Head of caudate nucleus (tissue), 42 donors: ENCODE measurements at regions not wholly inside any gene's neighbourhood (a gene's known extent, or its start where the extent isn't known, plus 50 kb on each side); places are given as distances from the start of the nearest gene placed in this dataset.

Experiments used
- DNase-seq, 42 donors: peaks; one replicate each; pipeline versions ENCODE4 v3.0.0 to v3.0.0-alpha.2; 2020 to 2021; ENCODE audit warnings: mixed read lengths in 7 of 42
- intact Hi-C: fragments of 100-400 bp; cut with DNase I; formaldehyde crosslinking; loops from one replicate; pipeline ENCODE4 v1.15.0; 2022

DNA sequence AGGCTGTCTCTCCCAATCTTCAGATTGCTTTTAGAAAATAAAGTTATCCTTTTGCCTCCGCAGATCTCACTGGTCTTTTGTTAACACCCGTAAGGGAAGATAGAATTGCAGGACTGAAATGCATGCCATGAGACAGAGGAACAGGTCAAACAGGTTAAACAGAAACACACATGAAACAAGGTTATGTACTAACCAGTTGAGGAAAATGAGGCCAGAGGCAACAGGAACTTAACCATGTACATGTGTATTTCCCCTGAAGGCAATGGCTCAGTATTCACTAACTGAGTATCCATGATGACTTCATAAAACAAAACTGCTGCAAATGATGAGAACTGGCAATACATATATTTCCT is 169.1 kb upstream of the NSMCE3 start:
- no peak for DNase-seq
- intact Hi-C loops: no loop called here

GRCh38 chr15:29437888-29438702 is 168.5 kb upstream of the NSMCE3 start:
- intact Hi-C loops: no loop called here
- DNase-seq: peak in 1 of 42 donors; percentile 26

DNA sequence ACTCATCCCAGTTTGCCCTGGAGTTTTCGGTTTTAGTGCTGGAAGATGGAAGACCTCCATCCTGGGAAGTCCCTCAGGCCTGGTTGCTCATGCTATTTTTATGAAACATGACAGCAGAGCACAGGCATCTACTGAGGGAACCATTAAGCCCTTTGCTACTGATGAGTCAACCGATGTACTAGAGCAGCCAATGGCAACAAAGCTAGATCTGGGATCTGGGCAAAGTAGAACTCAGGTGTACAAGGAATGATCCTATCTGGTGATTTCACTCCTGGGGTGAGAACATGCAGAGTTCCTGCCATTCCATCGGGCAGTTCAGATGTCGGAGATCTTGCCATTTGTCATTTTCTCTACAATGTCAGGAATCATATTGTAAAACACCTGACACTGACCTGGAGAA is 166.2 kb upstream of the NSMCE3 start:
- DNase-seq: peak in 1 of 42 donors; percentile 22
- intact Hi-C loops: no loop called here

DNA sequence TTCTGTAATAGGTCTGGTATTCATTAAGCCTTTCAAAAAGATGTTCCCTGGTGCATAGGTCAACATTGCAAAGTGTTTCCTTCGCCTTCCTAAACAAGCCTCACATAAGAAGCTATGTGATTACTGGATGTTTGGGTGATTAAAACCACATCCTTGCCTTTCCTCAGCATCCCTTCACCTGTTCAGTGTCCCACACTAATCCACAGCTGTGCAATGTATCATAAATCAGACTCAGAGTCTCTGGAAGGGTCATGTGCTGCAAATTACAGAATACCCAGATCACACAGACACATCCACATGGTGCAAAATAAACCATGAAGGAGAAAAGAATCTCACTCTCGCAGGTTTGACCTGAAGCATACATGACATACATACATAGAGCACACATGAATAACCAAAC is 164.7 kb upstream of the NSMCE3 start:
- intact Hi-C loops: no loop called here
- DNase-seq: no peak

GRCh38 chr15:29433507-29434248 is 164.1 kb upstream of the NSMCE3 start:
- intact Hi-C loops: no loop called here
- peak in 1 of 42 donors; percentile 25 for DNase-seq

- intact Hi-C loops: no loop called here
- peak in 2 of 42 donors; percentile 22 to 28 for DNase-seq
These were observed 163.4 kb upstream of the NSMCE3 start for GRCh38 chr15:29433050-29433318.

DNA sequence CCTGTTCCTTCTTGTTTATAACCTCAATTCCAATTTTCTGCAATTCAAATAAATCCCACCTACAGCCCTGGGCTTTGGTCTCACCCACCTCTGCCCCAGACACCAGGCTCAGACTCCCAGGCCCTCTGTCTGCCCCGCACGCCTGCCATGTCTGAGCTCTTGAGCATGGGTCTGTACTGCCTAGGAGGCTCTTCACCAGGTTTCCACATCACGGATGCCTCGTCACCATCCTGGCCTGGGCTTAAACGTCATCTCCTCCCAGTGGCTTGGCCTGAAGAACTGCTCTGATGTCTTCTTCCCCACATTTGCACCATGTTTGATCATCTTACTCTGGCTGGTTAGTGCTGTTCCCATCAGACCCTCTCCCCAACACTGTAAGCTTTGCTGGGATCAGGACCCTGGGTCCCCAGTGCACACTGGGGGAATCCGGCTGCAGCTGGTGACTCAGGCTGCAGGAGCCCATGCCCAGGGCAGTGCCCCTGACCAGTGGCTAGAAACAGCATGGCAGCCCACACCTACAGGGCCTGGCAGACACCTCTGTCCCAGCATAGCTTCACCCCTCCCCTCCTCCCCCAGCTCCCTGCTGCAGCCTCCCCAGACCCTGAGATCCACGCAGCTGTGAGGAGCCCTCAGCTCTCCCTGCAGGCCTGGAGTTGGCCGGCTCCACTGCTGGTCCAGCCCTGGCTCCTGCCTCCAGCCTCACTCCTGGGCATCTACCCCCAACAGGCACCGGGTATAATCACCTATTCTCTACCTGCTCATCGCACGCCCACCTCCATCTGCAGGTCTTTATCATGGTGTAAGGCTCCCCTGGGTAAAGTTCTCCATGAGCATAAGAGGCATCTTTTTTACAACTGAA is 162.8 kb upstream of the NSMCE3 start:
- DNase-seq: peak in 2 of 42 donors; percentile 14 to 27
- intact Hi-C loops: no loop called here

DNA sequence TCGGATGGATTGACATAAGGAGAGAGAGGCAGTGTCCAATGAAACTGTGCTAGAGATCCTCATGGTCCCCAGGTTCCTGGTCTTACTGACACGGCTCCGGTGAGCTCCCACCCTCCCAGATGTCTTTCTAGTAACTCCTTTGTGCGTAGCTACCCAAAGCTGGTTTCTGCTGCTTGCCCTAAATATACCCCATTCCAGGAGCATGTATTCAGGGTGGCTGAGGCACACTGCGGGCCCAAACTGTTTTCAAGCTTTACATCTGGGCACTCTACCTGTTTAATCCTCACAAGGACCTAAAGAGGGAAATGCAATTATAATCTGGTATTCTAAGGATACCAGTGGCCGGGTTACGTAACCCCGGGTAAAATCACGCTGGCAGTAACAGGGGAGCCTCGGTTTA is 161.2 kb upstream of the NSMCE3 start:
- intact Hi-C loops: no loop called here
- no peak for DNase-seq

- intact Hi-C loops: no loop called here
- DNase-seq: no peak
These were observed 160.5 kb upstream of the NSMCE3 start for GRCh38 chr15:29430124-29430523.

- intact Hi-C loops: no loop called here
- DNase-seq: no peak
These were observed 160.0 kb upstream of the NSMCE3 start for GRCh38 chr15:29429584-29429983.

DNA sequence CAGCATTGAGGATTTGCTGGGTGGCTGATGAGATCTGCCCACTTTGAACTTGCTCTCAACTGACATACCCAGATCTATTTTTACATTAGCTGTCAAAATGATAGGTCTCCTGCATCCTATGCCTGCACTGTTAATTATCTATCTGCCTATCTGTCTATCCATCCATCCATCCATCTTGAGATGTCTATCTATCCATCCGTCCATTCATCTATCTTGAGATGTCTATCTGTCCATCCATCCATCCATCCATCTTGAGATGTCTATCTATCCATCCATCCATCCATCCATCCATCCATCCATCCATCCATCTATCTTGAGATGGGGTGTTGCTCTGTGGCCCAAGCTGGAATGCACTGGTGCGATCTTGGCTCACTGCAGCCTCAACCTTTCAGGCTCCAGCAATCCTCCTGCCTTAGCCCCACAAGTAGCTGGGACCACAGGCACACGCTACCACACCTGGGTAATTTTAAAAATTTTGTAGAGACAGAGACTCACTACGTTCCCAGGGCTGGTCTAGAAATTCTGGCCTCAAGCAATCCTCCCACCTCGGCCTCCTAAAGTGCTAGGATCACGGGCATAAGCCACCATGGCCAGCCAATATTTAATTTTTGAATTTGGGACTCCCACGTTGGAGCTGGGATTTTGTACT is 159.4 kb upstream of the NSMCE3 start:
- intact Hi-C loops: no loop called here

GRCh38 chr15:29425864-29426263 is 156.2 kb upstream of the NSMCE3 start:
- intact Hi-C loops: no loop called here

More for the DNA sequence above, 159.4 kb upstream of the NSMCE3 start:
- DNase-seq: no peak

GRCh38 chr15:29424118-29424517 is 154.5 kb upstream of the NSMCE3 start:
- DNase-seq: no peak
- intact Hi-C loops: no loop called here

More at GRCh38 chr15:29425864-29426263, 156.2 kb upstream of the NSMCE3 start:
- no peak for DNase-seq

- intact Hi-C loops: no loop called here
- no peak for DNase-seq
These were observed 153.0 kb upstream of the NSMCE3 start for GRCh38 chr15:29422606-29423005.

GRCh38 chr15:29420188-29420587 is 150.6 kb upstream of the NSMCE3 start:
- intact Hi-C loops: no loop called here
- no peak for DNase-seq

DNA sequence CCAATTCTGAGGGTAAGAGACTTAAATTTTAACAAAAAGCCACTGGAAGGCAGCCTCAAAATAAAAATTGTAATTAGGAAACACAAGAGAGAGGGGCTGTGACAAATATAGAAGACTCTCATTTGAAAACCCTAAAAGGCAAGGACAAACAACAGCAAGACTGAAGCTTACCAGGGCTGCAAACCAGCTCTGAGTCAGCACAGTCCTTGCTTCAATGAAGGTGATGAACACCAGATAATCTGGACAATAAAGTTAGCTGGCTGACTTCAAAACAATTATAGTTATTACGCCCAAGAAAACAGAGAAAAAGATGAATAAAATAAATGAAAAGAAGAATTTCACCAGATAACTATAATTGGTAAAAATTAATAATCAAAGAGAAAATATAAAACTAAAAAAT is 149.3 kb upstream of the NSMCE3 start:
- intact Hi-C loops: no loop called here
- no peak for DNase-seq

- intact Hi-C loops: no loop called here
- no peak for DNase-seq
These were observed 148.6 kb upstream of the NSMCE3 start for GRCh38 chr15:29418178-29418577.

DNA sequence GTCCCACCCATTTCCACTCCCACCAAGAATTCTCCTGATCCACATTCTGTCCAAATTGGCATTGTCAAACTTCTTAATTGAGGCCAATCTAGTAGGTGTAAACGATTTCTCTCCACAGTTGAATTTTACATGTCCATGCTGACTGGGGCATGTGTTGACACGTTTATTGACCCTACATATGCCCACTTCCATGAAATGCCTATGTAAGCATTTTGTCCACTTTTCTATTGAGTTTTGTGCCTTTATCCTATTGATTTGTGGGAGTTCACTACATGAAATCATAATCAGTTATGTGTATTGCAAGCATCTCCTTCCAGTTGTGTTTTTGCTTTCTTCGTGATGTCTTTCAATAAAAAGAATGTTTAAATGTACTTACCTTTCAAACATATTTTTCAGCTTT is 141.7 kb upstream of the NSMCE3 start:
- intact Hi-C loops: no loop called here

GRCh38 chr15:29410338-29410737 is 140.7 kb upstream of the NSMCE3 start:
- DNase-seq: no peak
- intact Hi-C loops: no loop called here

More for the DNA sequence above, 141.7 kb upstream of the NSMCE3 start:
- no peak for DNase-seq
